GM18907 (cell line): ENCODE measurements at regions not wholly inside any gene's neighbourhood (a gene's known extent, or its start where the extent isn't known, plus 50 kb on each side); places are given as distances from the start of the nearest gene placed in this dataset.
A peak's percentile ranks its signal among the peaks of the same experiment; 100 is the strongest.
"Not testable (repeated sequence)": the region's sequence is repeated elsewhere in the genome, so short reads cannot be mapped to it uniquely, and the experiment has no call there.

Experiments
- ATAC-seq: cut with Tn5 transposase; IDR thresholded peaks from one replicate; pipeline ENCODE4 v1.9.1; 2021; ENCODE audit warnings: mild to moderate bottlenecking, moderate library complexity; ENCODE audit not compliant: unreplicated experiment

GRCh38 chr10:21157664-21158063, 260.6 kb upstream of the NEBL start:
- ATAC-seq: no peak

- no peak for ATAC-seq
Measured at GRCh38 chr10:21150166-21150565, 253.1 kb upstream of the NEBL start.

GRCh38 chr10:21146436-21146789, 249.3 kb upstream of the NEBL start:
- no peak for ATAC-seq

- no peak for ATAC-seq
Measured at GRCh38 chr10:21145751-21146435, 248.8 kb upstream of the NEBL start.

- no peak for ATAC-seq
Measured at GRCh38 chr10:21144047-21144446, 246.9 kb upstream of the NEBL start.

- ATAC-seq: no peak
Measured at GRCh38 chr10:21141946-21142492, 244.9 kb upstream of the NEBL start.

- no peak for ATAC-seq
Measured at GRCh38 chr10:21138769-21139340, 241.7 kb upstream of the NEBL start.

- no peak for ATAC-seq
Measured at GRCh38 chr10:21135023-21135931, 238.2 kb upstream of the NEBL start.

GRCh38 chr10:21134645-21135022, 237.5 kb upstream of the NEBL start:
- ATAC-seq: no peak

- peak; percentile 68 for ATAC-seq
Measured at GRCh38 chr10:21130683-21131442, 233.8 kb upstream of the NEBL start.

GRCh38 chr10:21130108-21130507, 233.0 kb upstream of the NEBL start:
- no peak for ATAC-seq

GRCh38 chr10:21125471-21126228, 228.5 kb upstream of the NEBL start:
- ATAC-seq: no peak

- no peak for ATAC-seq
Measured at GRCh38 chr10:21122907-21123306, 225.8 kb upstream of the NEBL start.

- ATAC-seq: not testable (repeated sequence)
Measured at GRCh38 chr10:21121822-21122221, 224.7 kb upstream of the NEBL start.

GRCh38 chr10:21114683-21115082, 217.6 kb upstream of the NEBL start:
- no peak for ATAC-seq

- ATAC-seq: no peak
Measured at GRCh38 chr10:21110358-21110757, 213.2 kb upstream of the NEBL start.

GRCh38 chr10:21106931-21107330, 209.8 kb upstream of the NEBL start:
- ATAC-seq: not testable (repeated sequence)

GRCh38 chr10:21105331-21105730, 208.2 kb upstream of the NEBL start:
- ATAC-seq: not testable (repeated sequence)

GRCh38 chr10:21100871-21101514, 203.9 kb upstream of the NEBL start:
- no peak for ATAC-seq

GRCh38 chr10:21100190-21100589, 203.1 kb upstream of the NEBL start:
- no peak for ATAC-seq
